ENCODE measurements at regions not wholly inside any gene's neighbourhood (a gene's known extent, or its start where the extent isn't known, plus 50 kb on each side); places are given as distances from the start of the nearest gene placed in this dataset.

DNA sequence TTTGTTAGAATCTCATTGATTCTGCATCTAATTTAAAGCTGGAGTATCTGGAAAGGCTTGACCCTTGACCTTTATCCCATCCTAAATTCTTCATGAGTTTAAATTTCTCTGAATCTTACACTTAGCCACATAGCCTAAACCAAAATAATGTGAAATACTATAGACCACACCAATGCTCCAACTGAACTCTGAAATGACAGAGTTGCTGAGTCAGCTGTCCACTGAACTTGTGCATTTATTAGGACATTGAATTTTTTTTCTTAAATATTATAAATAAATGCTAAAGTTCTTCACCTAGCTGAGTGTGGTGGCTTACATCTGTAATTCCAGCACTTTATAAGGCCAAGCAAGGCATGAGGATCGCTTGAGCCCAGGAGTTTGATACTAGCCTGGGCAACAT lies 390.9 kb upstream of the PFKP start:
- DNase-seq (ENCODE audit: low spot score) (no peak), ATAC-seq (no peak)
- no peaks in the 10 kb centered on the region for H3K36me3 Mint-ChIP-seq (ENCODE audit: low read depth)
- no peaks in the 10 kb centered on the region for H3K9me3 Mint-ChIP-seq
- Histone ChIP-seq H3K27me3 (ENCODE audit: insufficient read depth) (no peaks in the 10 kb centered on the region), H3K27ac (ENCODE audit: low read depth) (no peak overlapping the region), H3K79me2 (replicated peaks; ENCODE audit: insufficient read depth) (no peaks in the 10 kb centered on the region), H2AFZ (no peak overlapping the region), H3K4me3 (no peak overlapping the region), H3F3A (replicated peaks; ENCODE audit: low read depth) (no peaks in the 10 kb centered on the region), H4K20me1 (replicated peaks; ENCODE audit: insufficient read depth) (no peaks in the 10 kb centered on the region), H3K4me1 (ENCODE audit: insufficient read depth) (no peaks in the 10 kb centered on the region), H3K9me2 (ENCODE audit: insufficient read depth) (0 out of 2 replicates have a peak, but pooled peaks cover 6% of the 10 kb centered on the region), H3K36me3 (ENCODE audit: insufficient read depth) (no peaks in the 10 kb centered on the region), H3K4me2 (no peak overlapping the region)
- TF ChIP-seq EZH2 (IDR thresholded peaks at IDR 0.05; ENCODE audit: low read depth, unreplicated experiment), result no peak
- TF ChIP-seq CTCF (conservative IDR thresholded peaks at IDR 0.05; ENCODE audit: low read depth in 2 of 2), result no peak
- TF ChIP-seq ZNF331 (CRISPR knock-in tag; IDR thresholded peaks at IDR 0.05; ENCODE audit: low read depth), result no peak
- no peak for TF ChIP-seq NANOG (IDR thresholded peaks at IDR 0.05; ENCODE audit: borderline replicate concordance)
- no peak for TF ChIP-seq ZNF114 (CRISPR knock-in tag; IDR thresholded peaks at IDR 0.05)
- TF ChIP-seq, protein P1, sequence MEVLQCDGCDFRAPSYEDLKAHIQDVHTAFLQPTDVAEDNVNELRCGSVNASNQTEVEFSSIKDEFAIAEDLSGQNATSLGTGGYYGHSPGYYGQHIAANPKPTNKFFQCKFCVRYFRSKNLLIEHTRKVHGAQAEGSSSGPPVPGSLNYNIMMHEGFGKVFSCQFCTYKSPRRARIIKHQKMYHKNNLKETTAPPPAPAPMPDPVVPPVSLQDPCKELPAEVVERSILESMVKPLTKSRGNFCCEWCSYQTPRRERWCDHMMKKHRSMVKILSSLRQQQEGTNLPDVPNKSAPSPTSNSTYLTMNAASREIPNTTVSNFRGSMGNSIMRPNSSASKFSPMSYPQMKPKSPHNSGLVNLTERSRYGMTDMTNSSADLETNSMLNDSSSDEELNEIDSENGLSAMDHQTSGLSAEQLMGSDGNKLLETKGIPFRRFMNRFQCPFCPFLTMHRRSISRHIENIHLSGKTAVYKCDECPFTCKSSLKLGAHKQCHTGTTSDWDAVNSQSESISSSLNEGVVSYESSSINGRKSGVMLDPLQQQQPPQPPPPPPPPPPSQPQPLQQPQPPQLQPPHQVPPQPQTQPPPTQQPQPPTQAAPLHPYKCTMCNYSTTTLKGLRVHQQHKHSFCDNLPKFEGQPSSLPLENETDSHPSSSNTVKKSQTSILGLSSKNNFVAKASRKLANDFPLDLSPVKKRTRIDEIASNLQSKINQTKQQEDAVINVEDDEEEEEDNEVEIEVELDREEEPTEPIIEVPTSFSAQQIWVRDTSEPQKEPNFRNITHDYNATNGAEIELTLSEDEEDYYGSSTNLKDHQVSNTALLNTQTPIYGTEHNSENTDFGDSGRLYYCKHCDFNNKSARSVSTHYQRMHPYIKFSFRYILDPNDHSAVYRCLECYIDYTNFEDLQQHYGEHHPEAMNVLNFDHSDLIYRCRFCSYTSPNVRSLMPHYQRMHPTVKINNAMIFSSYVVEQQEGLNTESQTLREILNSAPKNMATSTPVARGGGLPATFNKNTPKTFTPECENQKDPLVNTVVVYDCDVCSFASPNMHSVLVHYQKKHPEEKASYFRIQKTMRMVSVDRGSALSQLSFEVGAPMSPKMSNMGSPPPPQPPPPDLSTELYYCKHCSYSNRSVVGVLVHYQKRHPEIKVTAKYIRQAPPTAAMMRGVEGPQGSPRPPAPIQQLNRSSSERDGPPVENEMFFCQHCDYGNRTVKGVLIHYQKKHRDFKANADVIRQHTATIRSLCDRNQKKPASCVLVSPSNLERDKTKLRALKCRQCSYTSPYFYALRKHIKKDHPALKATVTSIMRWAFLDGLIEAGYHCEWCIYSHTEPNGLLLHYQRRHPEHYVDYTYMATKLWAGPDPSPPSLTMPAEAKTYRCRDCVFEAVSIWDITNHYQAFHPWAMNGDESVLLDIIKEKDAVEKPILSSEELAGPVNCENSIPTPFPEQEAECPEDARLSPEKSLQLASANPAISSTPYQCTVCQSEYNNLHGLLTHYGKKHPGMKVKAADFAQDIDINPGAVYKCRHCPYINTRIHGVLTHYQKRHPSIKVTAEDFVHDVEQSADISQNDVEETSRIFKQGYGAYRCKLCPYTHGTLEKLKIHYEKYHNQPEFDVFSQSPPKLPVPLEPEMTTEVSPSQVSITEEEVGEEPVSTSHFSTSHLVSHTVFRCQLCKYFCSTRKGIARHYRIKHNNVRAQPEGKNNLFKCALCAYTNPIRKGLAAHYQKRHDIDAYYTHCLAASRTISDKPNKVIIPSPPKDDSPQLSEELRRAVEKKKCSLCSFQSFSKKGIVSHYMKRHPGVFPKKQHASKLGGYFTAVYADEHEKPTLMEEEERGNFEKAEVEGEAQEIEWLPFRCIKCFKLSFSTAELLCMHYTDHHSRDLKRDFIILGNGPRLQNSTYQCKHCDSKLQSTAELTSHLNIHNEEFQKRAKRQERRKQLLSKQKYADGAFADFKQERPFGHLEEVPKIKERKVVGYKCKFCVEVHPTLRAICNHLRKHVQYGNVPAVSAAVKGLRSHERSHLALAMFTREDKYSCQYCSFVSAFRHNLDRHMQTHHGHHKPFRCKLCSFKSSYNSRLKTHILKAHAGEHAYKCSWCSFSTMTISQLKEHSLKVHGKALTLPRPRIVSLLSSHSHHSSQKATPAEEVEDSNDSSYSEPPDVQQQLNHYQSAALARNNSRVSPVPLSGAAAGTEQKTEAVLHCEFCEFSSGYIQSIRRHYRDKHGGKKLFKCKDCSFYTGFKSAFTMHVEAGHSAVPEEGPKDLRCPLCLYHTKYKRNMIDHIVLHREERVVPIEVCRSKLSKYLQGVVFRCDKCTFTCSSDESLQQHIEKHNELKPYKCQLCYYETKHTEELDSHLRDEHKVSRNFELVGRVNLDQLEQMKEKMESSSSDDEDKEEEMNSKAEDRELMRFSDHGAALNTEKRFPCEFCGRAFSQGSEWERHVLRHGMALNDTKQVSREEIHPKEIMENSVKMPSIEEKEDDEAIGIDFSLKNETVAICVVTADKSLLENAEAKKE (CRISPR knock-in tag; IDR thresholded peaks at IDR 0.05), result no peak
- TF ChIP-seq POLR2AphosphoS5 (IDR thresholded peaks at IDR 0.05; ENCODE audit: low read depth), result no peak
- TF ChIP-seq REST (IDR thresholded peaks at IDR 0.05; ENCODE audit: unreplicated experiment), result no peak
- no peak for TF ChIP-seq STAT1 (IDR thresholded peaks at IDR 0.05; ENCODE audit: unreplicated experiment)
- TF ChIP-seq JUNB (IDR thresholded peaks at IDR 0.05; ENCODE audit: unreplicated experiment), result no peak
- TF ChIP-seq ETS1 (IDR thresholded peaks at IDR 0.05), result no peak
- TF ChIP-seq CREB1 (CRISPR knock-in tag; IDR thresholded peaks at IDR 0.05; ENCODE audit: low read depth), result no peak
- no peak for TF ChIP-seq EZH2phosphoT487 (IDR thresholded peaks at IDR 0.05; ENCODE audit: unreplicated experiment)
- no peak overlapping the region for H3K4me3 Mint-ChIP-seq
- peaks cover under 1% of the 10 kb centered on the region; the same call in 2 of the 3 replicates for H3K4me1 Mint-ChIP-seq
- no peak overlapping the region for H3K27ac Mint-ChIP-seq
- peaks cover 2% of the 10 kb centered on the region for H3K27me3 Mint-ChIP-seq (ENCODE audit: insufficient read depth, low read depth, poor library complexity)
